MM.1S (cell line): ENCODE measurements at regions not wholly inside any gene's neighbourhood (a gene's known extent, or its start where the extent isn't known, plus 50 kb on each side); places are given as distances from the start of the nearest gene placed in this dataset.
"Not testable (repeated sequence)": the region's sequence is repeated elsewhere in the genome, so short reads cannot be mapped to it uniquely, and the experiment has no call there.

Experiments used
- CTCF ChIP-seq: fragments of 300-600 bp; sonication (generic); IDR thresholded peaks from 2 replicates; pipeline ENCODE4 v1.5.1; 2016; ENCODE audit warnings: antibody characterized with exemption, low read length, mixed read lengths
- EZH2 ChIP-seq: fragments of 300-600 bp; sonication (generic); optimal IDR thresholded peaks from 2 replicates; pipeline ENCODE3; 2017; ENCODE audit warnings: low read depth, mild to moderate bottlenecking, antibody characterized with exemption, low read length, mixed read lengths
- EZH2phosphoT487 ChIP-seq: fragments of 300-600 bp; sonication (generic); IDR thresholded peaks from 2 replicates; pipeline ENCODE4 v1.6.1; 2018; ENCODE audit warnings: antibody characterized with exemption, low read length

GRCh38 chr16:29268348-29268747, 138.2 kb downstream of the NPIPB11 start:
- TF ChIP-seq CTCF, EZH2phosphoT487, EZH2: not testable (repeated sequence)
